ENCODE measurements at regions not wholly inside any gene's neighbourhood (a gene's known extent, or its start where the extent isn't known, plus 50 kb on each side); places are given as distances from the start of the nearest gene placed in this dataset.

GRCh38 chr21:28156590-28156989 is 836.1 kb downstream of the LTN1 start:
- H3K79me2 ChIP-seq (ENCODE audit: control insufficient read depth, insufficient read depth, low read length, poor library complexity): no peaks in the 10 kb centered on the region
- no peak overlapping the region for H3K14ac ChIP-seq (ENCODE audit: low read length)
- H3K27me3 ChIP-seq (ENCODE audit: insufficient read depth, low read length): no peaks in the 10 kb centered on the region
- H4K91ac ChIP-seq (ENCODE audit: low read depth, low read length): no peak overlapping the region
- H2BK120ac ChIP-seq (ENCODE audit: insufficient read depth, low read length, poor library complexity): no peak overlapping the region
- no peak overlapping the region for H3K4me3 ChIP-seq (ENCODE audit: low read depth, low read length)
- no peak overlapping the region for H2AK5ac ChIP-seq (ENCODE audit: low read length)
- no peak for DNase-seq
- no peaks in the 10 kb centered on the region for H3K79me1 ChIP-seq (ENCODE audit: low read length)
- H2AFZ ChIP-seq (ENCODE audit: insufficient read depth, low read length, poor library complexity): no peak overlapping the region
- WGBS (ENCODE audit: extremely low coverage, insufficient coverage, insufficient read length): no CpG with 5 or more reads among the region's 6 CpGs
- no peak overlapping the region for H3K27ac ChIP-seq (ENCODE audit: low read depth, low read length)
- no peak overlapping the region for H3K23ac ChIP-seq (ENCODE audit: low read length)
- H3K4me2 ChIP-seq (ENCODE audit: low read length): no peak overlapping the region
- H4K8ac ChIP-seq (ENCODE audit: low read depth, low read length): no peak overlapping the region
- no peak overlapping the region for H4K12ac ChIP-seq (ENCODE audit: low read depth, low read length)
- no peak overlapping the region for H3K4ac ChIP-seq (ENCODE audit: low read depth, low read length)
- H3K9me3 ChIP-seq (ENCODE audit: insufficient read depth, low read depth, low read length): no peaks in the 10 kb centered on the region
- H2BK5ac ChIP-seq (ENCODE audit: low read depth, low read length, poor library complexity): no peak overlapping the region
- no peaks in the 10 kb centered on the region for H3K4me1 ChIP-seq (ENCODE audit: control insufficient read depth in 1 of 2, insufficient read depth in 2 of 2, low read length in 2 of 2)
- H2BK12ac ChIP-seq (ENCODE audit: low read length): no peak overlapping the region
- H3K18ac ChIP-seq (ENCODE audit: low read length): no peak overlapping the region
- H3K36me3 ChIP-seq (ENCODE audit: control insufficient read depth in 1 of 2, insufficient read depth in 2 of 2, low read length in 2 of 2): no peaks in the 10 kb centered on the region
- H3K9ac ChIP-seq (ENCODE audit: low read length): no peak overlapping the region

DNA sequence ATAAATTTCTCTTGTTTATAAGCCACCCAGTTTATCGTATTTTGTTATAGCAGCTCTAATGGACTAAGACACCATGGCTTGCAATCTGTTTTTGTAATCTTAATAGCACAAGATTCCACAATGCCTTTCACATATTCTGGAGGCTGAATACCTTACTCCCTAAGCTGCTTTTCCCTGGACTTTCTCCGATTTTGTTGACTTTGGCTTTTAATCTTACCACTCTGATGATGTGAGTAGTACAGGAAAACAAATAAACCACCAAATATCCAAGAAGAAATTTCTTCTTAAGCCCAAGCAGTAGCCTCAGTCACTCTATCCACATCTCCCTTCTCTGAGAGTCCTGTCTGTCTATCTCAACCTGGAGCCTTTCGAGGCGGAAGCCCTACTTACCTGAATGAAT is 838.6 kb downstream of the LTN1 start:
- no CpG with 5 or more reads among the region's 4 CpGs for WGBS (ENCODE audit: extremely low coverage, insufficient coverage, insufficient read length)
- Histone ChIP-seq H2BK12ac (ENCODE audit: low read length) (no peak overlapping the region), H3K18ac (ENCODE audit: low read length) (no peak overlapping the region), H4K8ac (ENCODE audit: low read depth, low read length) (no peak overlapping the region), H3K4me2 (ENCODE audit: low read length) (no peak overlapping the region), H3K4ac (ENCODE audit: low read depth, low read length) (no peak overlapping the region), H2BK5ac (ENCODE audit: low read depth, low read length, poor library complexity) (no peak overlapping the region), H3K79me2 (ENCODE audit: control insufficient read depth, insufficient read depth, low read length, poor library complexity) (no peaks in the 10 kb centered on the region), H3K36me3 (ENCODE audit: control insufficient read depth in 1 of 2, insufficient read depth in 2 of 2, low read length in 2 of 2) (no peaks in the 10 kb centered on the region), H3K79me1 (ENCODE audit: low read length) (no peaks in the 10 kb centered on the region), H2BK120ac (ENCODE audit: insufficient read depth, low read length, poor library complexity) (no peak overlapping the region), H2AK5ac (ENCODE audit: low read length) (no peak overlapping the region), H3K23ac (ENCODE audit: low read length) (no peak overlapping the region), H3K4me1 (ENCODE audit: control insufficient read depth in 1 of 2, insufficient read depth in 2 of 2, low read length in 2 of 2) (no peaks in the 10 kb centered on the region), H3K27ac (ENCODE audit: low read depth, low read length) (no peak overlapping the region), H3K27me3 (ENCODE audit: insufficient read depth, low read length) (no peaks in the 10 kb centered on the region), H3K9me3 (ENCODE audit: insufficient read depth, low read depth, low read length) (no peaks in the 10 kb centered on the region), H4K12ac (ENCODE audit: low read depth, low read length) (no peak overlapping the region), H2AFZ (ENCODE audit: insufficient read depth, low read length, poor library complexity) (no peak overlapping the region), H3K14ac (ENCODE audit: low read length) (no peak overlapping the region), H4K91ac (ENCODE audit: low read depth, low read length) (no peak overlapping the region), H3K4me3 (ENCODE audit: low read depth, low read length) (no peak overlapping the region), H3K9ac (ENCODE audit: low read length) (no peak overlapping the region)
- DNase-seq: no peak

- H2BK12ac ChIP-seq (ENCODE audit: low read length): no peak overlapping the region
- H3K4ac ChIP-seq (ENCODE audit: low read depth, low read length): no peak overlapping the region
- no peak overlapping the region for H3K4me2 ChIP-seq (ENCODE audit: low read length)
- H3K9me3 ChIP-seq (ENCODE audit: insufficient read depth, low read depth, low read length): no peaks in the 10 kb centered on the region
- no peak overlapping the region for H2AFZ ChIP-seq (ENCODE audit: insufficient read depth, low read length, poor library complexity)
- H3K79me2 ChIP-seq (ENCODE audit: control insufficient read depth, insufficient read depth, low read length, poor library complexity): no peaks in the 10 kb centered on the region
- no peak overlapping the region for H3K23ac ChIP-seq (ENCODE audit: low read length)
- H2BK120ac ChIP-seq (ENCODE audit: insufficient read depth, low read length, poor library complexity): no peak overlapping the region
- no peak overlapping the region for H3K4me3 ChIP-seq (ENCODE audit: low read depth, low read length)
- H3K14ac ChIP-seq (ENCODE audit: low read length): no peak overlapping the region
- no peak for DNase-seq
- H2AK5ac ChIP-seq (ENCODE audit: low read length): no peak overlapping the region
- no peak overlapping the region for H3K9ac ChIP-seq (ENCODE audit: low read length)
- no peaks in the 10 kb centered on the region for H3K4me1 ChIP-seq (ENCODE audit: control insufficient read depth in 1 of 2, insufficient read depth in 2 of 2, low read length in 2 of 2)
- no peak overlapping the region for H3K27ac ChIP-seq (ENCODE audit: low read depth, low read length)
- H2BK5ac ChIP-seq (ENCODE audit: low read depth, low read length, poor library complexity): no peak overlapping the region
- no peak overlapping the region for H4K12ac ChIP-seq (ENCODE audit: low read depth, low read length)
- no peak overlapping the region for H3K18ac ChIP-seq (ENCODE audit: low read length)
- no peak overlapping the region for H4K91ac ChIP-seq (ENCODE audit: low read depth, low read length)
- H3K27me3 ChIP-seq (ENCODE audit: insufficient read depth, low read length): no peaks in the 10 kb centered on the region
- no peaks in the 10 kb centered on the region for H3K79me1 ChIP-seq (ENCODE audit: low read length)
- H3K36me3 ChIP-seq (ENCODE audit: control insufficient read depth in 1 of 2, insufficient read depth in 2 of 2, low read length in 2 of 2): no peaks in the 10 kb centered on the region
- no peak overlapping the region for H4K8ac ChIP-seq (ENCODE audit: low read depth, low read length)
- no CpG with 5 or more reads among the region's 1 CpG for WGBS (ENCODE audit: extremely low coverage, insufficient coverage, insufficient read length)
These were observed 839.9 kb downstream of the LTN1 start for GRCh38 chr21:28152732-28153131.

DNA sequence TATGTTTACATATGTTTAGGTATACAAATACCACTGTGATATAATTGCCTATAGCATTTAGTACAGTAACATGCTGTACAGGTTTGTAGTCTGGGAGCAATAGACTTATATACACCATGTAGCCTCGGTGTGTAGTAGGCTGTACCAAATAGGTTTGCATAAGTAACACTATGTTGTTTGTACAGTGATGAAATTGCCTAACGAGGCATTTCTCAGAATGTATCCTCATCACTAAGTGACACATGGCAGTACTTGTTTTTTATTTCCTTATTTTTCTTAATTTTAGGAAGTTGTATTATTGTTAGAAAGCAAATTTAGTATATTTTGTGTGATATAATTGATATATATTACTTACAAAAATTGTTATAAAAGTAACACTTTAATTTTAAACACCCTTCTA is 840.9 kb downstream of the LTN1 start:
- no CpG with 5 or more reads among the region's 2 CpGs for WGBS (ENCODE audit: extremely low coverage, insufficient coverage, insufficient read length)

More for the DNA sequence above, 840.9 kb downstream of the LTN1 start:
- H3K18ac ChIP-seq (ENCODE audit: low read length): no peak overlapping the region
- no peaks in the 10 kb centered on the region for H3K79me2 ChIP-seq (ENCODE audit: control insufficient read depth, insufficient read depth, low read length, poor library complexity)
- H4K8ac ChIP-seq (ENCODE audit: low read depth, low read length): no peak overlapping the region
- H2BK5ac ChIP-seq (ENCODE audit: low read depth, low read length, poor library complexity): no peak overlapping the region
- no peaks in the 10 kb centered on the region for H3K79me1 ChIP-seq (ENCODE audit: low read length)
- no peaks in the 10 kb centered on the region for H3K4me1 ChIP-seq (ENCODE audit: control insufficient read depth in 1 of 2, insufficient read depth in 2 of 2, low read length in 2 of 2)
- H2AFZ ChIP-seq (ENCODE audit: insufficient read depth, low read length, poor library complexity): no peak overlapping the region
- H4K91ac ChIP-seq (ENCODE audit: low read depth, low read length): no peak overlapping the region
- no peak overlapping the region for H3K23ac ChIP-seq (ENCODE audit: low read length)
- no peak overlapping the region for H3K4me3 ChIP-seq (ENCODE audit: low read depth, low read length)
- H2BK12ac ChIP-seq (ENCODE audit: low read length): no peak overlapping the region
- H3K4ac ChIP-seq (ENCODE audit: low read depth, low read length): no peak overlapping the region
- no peaks in the 10 kb centered on the region for H3K36me3 ChIP-seq (ENCODE audit: control insufficient read depth in 1 of 2, insufficient read depth in 2 of 2, low read length in 2 of 2)
- no peak overlapping the region for H3K27ac ChIP-seq (ENCODE audit: low read depth, low read length)
- H3K9ac ChIP-seq (ENCODE audit: low read length): no peak overlapping the region
- no peak overlapping the region for H2AK5ac ChIP-seq (ENCODE audit: low read length)
- no peaks in the 10 kb centered on the region for H3K9me3 ChIP-seq (ENCODE audit: insufficient read depth, low read depth, low read length)
- no peak overlapping the region for H3K14ac ChIP-seq (ENCODE audit: low read length)
- DNase-seq: no peak
- H2BK120ac ChIP-seq (ENCODE audit: insufficient read depth, low read length, poor library complexity): no peak overlapping the region
- no peaks in the 10 kb centered on the region for H3K27me3 ChIP-seq (ENCODE audit: insufficient read depth, low read length)
- H4K12ac ChIP-seq (ENCODE audit: low read depth, low read length): no peak overlapping the region
- H3K4me2 ChIP-seq (ENCODE audit: low read length): no peak overlapping the region
